Naive thymus-derived CD4-positive, alpha-beta T cell (primary cell): ENCODE measurements at regions not wholly inside any gene's neighbourhood (a gene's known extent, or its start where the extent isn't known, plus 50 kb on each side); places are given as distances from the start of the nearest gene placed in this dataset.

Experiments used
- ATAC-seq: fragments of 150-1000 bp; cut with Tn5 transposase; 2 replicates; pipeline ENCODE4 v1.10.0; 2021; ENCODE audit warnings: mild to moderate bottlenecking, moderate library complexity
- CTCF ChIA-PET: fragments of 350-600 bp; sonication (Branson Sonifier 250); formaldehyde crosslinking; loops from one replicate; lab custom pipeline; 2021; ENCODE audit warnings: antibody characterized with exemption; lab: Charles Lee
- POLR2A ChIA-PET: fragments of 350-600 bp; sonication (Branson Sonifier 250); formaldehyde crosslinking; loops from one replicate; lab custom pipeline; 2021; ENCODE audit warnings: antibody characterized with exemption, inconsistent platforms; lab: Charles Lee
- DNase-seq, 9 donors: peaks; one replicate each; pipeline versions ENCODE4 v3.0.0 to v3.0.0-alpha.2; 2020 to 2022; ENCODE audit warnings: mixed read lengths in 1 of 9
- H3K27ac ChIP-seq: one replicate; pipeline ENCODE4 v1.7.0; 2013; ENCODE audit warnings: mild to moderate bottlenecking, low read depth, low read length, moderate library complexity
- H3K27me3 ChIP-seq, 2 donors: one replicate each; pipeline ENCODE4 v1.7.0; 2013; ENCODE audit warnings: low read length in 2 of 2, mild to moderate bottlenecking in 2 of 2, moderate library complexity in 2 of 2; ENCODE audit not compliant: control insufficient read depth in 2 of 2, insufficient read depth in 2 of 2
- H3K36me3 ChIP-seq, 3 experiments: 1 replicate in 2 of 3; 2 replicates in 1 of 3; pipeline ENCODE4 v1.7.0; 2013; ENCODE audit warnings: low read length in 3 of 3, mild to moderate bottlenecking in 3 of 3, moderate library complexity in 1 of 3; ENCODE audit not compliant: insufficient read depth in 3 of 3, control insufficient read depth in 2 of 3
- H3K4me1 ChIP-seq, 2 donors: one replicate each; pipeline ENCODE4 v1.7.0; 2013; ENCODE audit warnings: low read length in 2 of 2, mild to moderate bottlenecking in 2 of 2, moderate library complexity in 1 of 2; ENCODE audit not compliant: control insufficient read depth in 2 of 2, insufficient read depth in 2 of 2
- H3K4me3 ChIP-seq: 2 replicates; pipeline ENCODE4 v1.7.0; 2013; ENCODE audit warnings: mild to moderate bottlenecking, low read length
- H3K9me3 ChIP-seq, 3 experiments: 1 replicate in 2 of 3; 2 replicates in 1 of 3; pipeline ENCODE4 v1.7.0; 2013; ENCODE audit warnings: low read length in 3 of 3; ENCODE audit not compliant: control insufficient read depth in 2 of 3
- H3K27ac Mint-ChIP-seq, 9 donors: one replicate each; pipeline ENCODE4 v1.8.0; 2020 to 2022; ENCODE audit warnings: mixed read lengths in 9 of 9, mild to moderate bottlenecking in 8 of 9, moderate library complexity in 5 of 9, inconsistent platforms in 2 of 9
- H3K27me3 Mint-ChIP-seq, 5 donors: one replicate each; pipeline ENCODE4 v1.8.0; 2021 to 2022; ENCODE audit warnings: mixed read lengths in 5 of 5, mild to moderate bottlenecking in 1 of 5
- H3K36me3 Mint-ChIP-seq, 5 donors: one replicate each; pipeline ENCODE4 v1.8.0; 2020 to 2022; ENCODE audit warnings: mixed read lengths in 5 of 5, mild to moderate bottlenecking in 3 of 5, inconsistent platforms in 1 of 5
- H3K4me1 Mint-ChIP-seq, 7 donors: one replicate each; pipeline ENCODE4 v1.8.0; 2020 to 2022; ENCODE audit warnings: mixed read lengths in 7 of 7, mild to moderate bottlenecking in 3 of 7, inconsistent platforms in 1 of 7
- H3K4me3 Mint-ChIP-seq, 10 donors: one replicate each; pipeline ENCODE4 v1.8.0; 2020 to 2022; ENCODE audit warnings: mild to moderate bottlenecking in 10 of 10, mixed read lengths in 10 of 10, moderate library complexity in 6 of 10, inconsistent platforms in 2 of 10
- H3K9me3 Mint-ChIP-seq, 11 donors: one replicate each; pipeline ENCODE4 v1.8.0; 2020 to 2022; ENCODE audit warnings: mixed read lengths in 11 of 11, mild to moderate bottlenecking in 4 of 11, inconsistent platforms in 1 of 11, moderate library complexity in 1 of 11
- intact Hi-C, 2 donors: fragments of 100-400 bp; cut with micrococcal nuclease; formaldehyde crosslinking; loops; one replicate each; pipeline ENCODE4 v1.15.1; 2023

GRCh38 chr6:141472162-141472928, 660.4 kb upstream of the GJE1 start:
- no peak overlapping the region for H3K4me3 Mint-ChIP-seq
- peak overlapping the region in 1 of 9 donors; percentile 1 for H3K27ac Mint-ChIP-seq
- no peaks in the 10 kb centered on the region for H3K4me1 ChIP-seq
- intact Hi-C loops, result no loop called here
- peaks cover 0 to 3% (median 0%) of the 10 kb centered on the region in 11 donors for H3K9me3 Mint-ChIP-seq
- H3K27me3 ChIP-seq, result no peaks in the 10 kb centered on the region
- H3K27ac ChIP-seq, result no peak overlapping the region
- ChIA-PET POLR2A (no interaction called here), CTCF (interaction anchor here (0.7 kb wide), 1 partner anchor 11 kb away, joined by 3 read pairs; no protein-coding TSS in a partner anchor)
- peaks cover 0 to 4% (median 0%) of the 10 kb centered on the region in 5 donors for H3K36me3 Mint-ChIP-seq
- H3K27me3 Mint-ChIP-seq, result no peaks in the 10 kb centered on the region
- DNase-seq (no peak), ATAC-seq (no peak)
- H3K36me3 ChIP-seq, result no peaks in the 10 kb centered on the region
- no peaks in the 10 kb centered on the region for H3K9me3 ChIP-seq
- peaks cover 0 to 11% (median 0%) of the 10 kb centered on the region in 7 donors for H3K4me1 Mint-ChIP-seq
- no peak overlapping the region for H3K4me3 ChIP-seq

- H3K9me3 ChIP-seq, result no peaks in the 10 kb centered on the region
- peak overlapping the region in 3 of 9 donors; percentile 7 to 80 (median 69) for H3K27ac Mint-ChIP-seq
- ChIA-PET POLR2A (no interaction called here), CTCF (no interaction called here)
- DNase-seq (no peak), ATAC-seq (no peak)
- peaks cover 0 to 11% (median 0%) of the 10 kb centered on the region in 7 donors for H3K4me1 Mint-ChIP-seq
- intact Hi-C loops, result loop anchor here in 1 of 2 donors (1.0 kb wide), 1 partner anchor 12 kb away; no protein-coding TSS in a partner anchor
- H3K9me3 Mint-ChIP-seq, result peaks cover 0 to 4% (median 0%) of the 10 kb centered on the region in 11 donors
- no peak overlapping the region for H3K27ac ChIP-seq
- H3K4me3 ChIP-seq, result no peak overlapping the region
- H3K4me1 ChIP-seq, result no peaks in the 10 kb centered on the region
- peak overlapping the region in 1 of 10 donors; percentile 37 for H3K4me3 Mint-ChIP-seq
- no peaks in the 10 kb centered on the region for H3K36me3 ChIP-seq
- H3K36me3 Mint-ChIP-seq, result peaks cover 0 to 6% (median 0%) of the 10 kb centered on the region in 5 donors
- no peaks in the 10 kb centered on the region for H3K27me3 ChIP-seq
- H3K27me3 Mint-ChIP-seq, result no peaks in the 10 kb centered on the region
Observed at GRCh38 chr6:141470810-141471209, 661.9 kb upstream of the GJE1 start.

DNA sequence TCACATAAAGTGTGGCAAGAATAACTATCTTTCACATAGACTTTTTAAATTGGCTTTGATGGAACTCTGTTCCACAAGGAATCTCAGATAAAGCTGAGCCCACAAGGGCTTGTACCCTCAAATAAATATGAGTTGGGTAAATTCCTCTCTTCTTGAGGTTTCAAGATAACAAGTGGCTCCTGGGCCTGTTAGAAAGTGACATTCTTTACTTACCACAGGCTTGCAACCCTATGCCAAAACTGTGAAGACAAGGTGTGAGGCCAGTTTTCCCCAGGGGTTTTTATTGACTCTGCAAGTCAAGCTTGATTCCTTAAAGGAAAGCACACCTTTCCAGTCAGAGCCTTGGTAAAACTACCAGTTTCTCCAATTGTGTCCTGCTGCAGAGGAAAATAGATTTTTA, 664.8 kb upstream of the GJE1 start:
- Histone ChIP-seq H3K27me3 (no peaks in the 10 kb centered on the region), H3K27ac (no peak overlapping the region), H3K9me3 (no peaks in the 10 kb centered on the region), H3K4me3 (no peak overlapping the region), H3K36me3 (no peaks in the 10 kb centered on the region), H3K4me1 (peaks cover 0 to 8% of the 10 kb centered on the region in 2 donors)
- H3K27me3 Mint-ChIP-seq, result no peaks in the 10 kb centered on the region
- H3K27ac Mint-ChIP-seq, result no peak overlapping the region
- intact Hi-C loops, result no loop called here
- DNase-seq, result no peak
- no peak overlapping the region for H3K4me3 Mint-ChIP-seq
- H3K9me3 Mint-ChIP-seq, result peaks cover 0 to 4% (median 0%) of the 10 kb centered on the region in 11 donors
- ATAC-seq, result no peak
- peaks cover 0 to 6% (median 0%) of the 10 kb centered on the region in 5 donors for H3K36me3 Mint-ChIP-seq
- CTCF ChIA-PET, result no interaction called here
- POLR2A ChIA-PET, result interaction anchor here (1.0 kb wide), 1 partner anchor 28 kb away, joined by 3 read pairs; no protein-coding TSS in a partner anchor
- H3K4me1 Mint-ChIP-seq, result peaks cover 0 to 21% (median 4%) of the 10 kb centered on the region in 7 donors

- peak overlapping the region in 1 of 9 donors; percentile 1 for H3K27ac Mint-ChIP-seq
- intact Hi-C loops, result no loop called here
- ATAC-seq (no peak), DNase-seq (no peak)
- ChIA-PET POLR2A (interaction anchor here (1.0 kb wide), 1 partner anchor 29 kb away, joined by 3 read pairs; no protein-coding TSS in a partner anchor), CTCF (no interaction called here)
- Histone ChIP-seq H3K4me1 (peaks cover 0 to 8% of the 10 kb centered on the region in 2 donors), H3K27me3 (no peaks in the 10 kb centered on the region), H3K36me3 (no peaks in the 10 kb centered on the region), H3K27ac (no peak overlapping the region), H3K9me3 (no peaks in the 10 kb centered on the region), H3K4me3 (no peak overlapping the region)
- H3K27me3 Mint-ChIP-seq, result no peaks in the 10 kb centered on the region
- peaks cover 0 to 4% (median 0%) of the 10 kb centered on the region in 11 donors for H3K9me3 Mint-ChIP-seq
- H3K4me1 Mint-ChIP-seq, result peaks cover 0 to 17% (median 4%) of the 10 kb centered on the region in 7 donors
- H3K36me3 Mint-ChIP-seq, result peaks cover 0 to 6% (median 0%) of the 10 kb centered on the region in 5 donors
- no peak overlapping the region for H3K4me3 Mint-ChIP-seq
Observed at GRCh38 chr6:141467041-141467440, 665.7 kb upstream of the GJE1 start.

GRCh38 chr6:141464896-141465295, 667.8 kb upstream of the GJE1 start:
- no peak overlapping the region for H3K27ac ChIP-seq
- peaks cover 0 to 2% (median 0%) of the 10 kb centered on the region in 11 donors for H3K9me3 Mint-ChIP-seq
- ChIA-PET CTCF (no interaction called here), POLR2A (no interaction called here)
- H3K4me1 ChIP-seq, result peaks cover 0 to 8% of the 10 kb centered on the region in 2 donors
- no peaks in the 10 kb centered on the region for H3K36me3 ChIP-seq
- H3K4me3 ChIP-seq, result no peak overlapping the region
- no peaks in the 10 kb centered on the region for H3K9me3 ChIP-seq
- no peaks in the 10 kb centered on the region for H3K27me3 ChIP-seq
- peaks cover 0 to 11% (median 4%) of the 10 kb centered on the region in 7 donors for H3K4me1 Mint-ChIP-seq
- no peaks in the 10 kb centered on the region for H3K27me3 Mint-ChIP-seq
- H3K4me3 Mint-ChIP-seq, result no peak overlapping the region
- ATAC-seq (no peak), DNase-seq (no peak)
- peaks cover 0 to 3% (median 0%) of the 10 kb centered on the region in 5 donors for H3K36me3 Mint-ChIP-seq
- intact Hi-C loops, result loop anchor here (1.0 kb wide), 1 partner anchor 18 kb away; no protein-coding TSS in a partner anchor
- H3K27ac Mint-ChIP-seq, result no peak overlapping the region

DNA sequence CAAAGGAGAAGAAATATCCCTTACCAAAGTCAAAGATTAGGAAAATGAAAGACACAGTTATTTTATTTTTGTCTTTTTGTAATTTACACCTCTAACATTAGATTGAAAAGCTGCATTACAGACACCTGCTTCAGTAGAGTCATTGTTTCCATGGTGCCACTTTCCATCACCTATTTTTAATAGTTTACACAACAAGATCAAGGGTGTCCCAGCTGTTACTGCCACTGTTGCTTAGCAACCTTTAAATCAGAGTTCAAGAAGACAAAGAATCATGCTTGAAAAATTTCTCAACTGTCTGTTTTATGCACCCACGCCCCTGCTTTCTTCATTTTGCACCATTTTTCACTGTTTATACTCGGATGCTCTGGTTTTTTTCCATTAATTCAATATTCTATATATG, 668.2 kb upstream of the GJE1 start:
- Histone ChIP-seq H3K4me1 (peaks cover 0 to 8% of the 10 kb centered on the region in 2 donors), H3K27ac (no peak overlapping the region), H3K9me3 (no peaks in the 10 kb centered on the region), H3K36me3 (no peaks in the 10 kb centered on the region), H3K27me3 (no peaks in the 10 kb centered on the region), H3K4me3 (no peak overlapping the region)
- ATAC-seq, result peak; percentile 54
- Mint-ChIP-seq H3K4me3 (no peak overlapping the region), H3K36me3 (peaks cover 0 to 3% (median 0%) of the 10 kb centered on the region in 5 donors), H3K4me1 (peaks cover 0 to 11% (median 4%) of the 10 kb centered on the region in 7 donors), H3K9me3 (peaks cover 0 to 2% (median 0%) of the 10 kb centered on the region in 11 donors), H3K27me3 (no peaks in the 10 kb centered on the region), H3K27ac (peak overlapping the region in 1 of 9 donors; percentile 54)
- CTCF ChIA-PET, result no interaction called here
- intact Hi-C loops, result loop anchor here (1.0 kb wide), 1 partner anchor 19 kb away; no protein-coding TSS in a partner anchor
- POLR2A ChIA-PET, result no interaction called here
- peak in 6 of 9 donors; percentile 6 to 60 (median 30) for DNase-seq
